B cell (primary cell): ENCODE measurements at regions not wholly inside any gene's neighbourhood (a gene's known extent, or its start where the extent isn't known, plus 50 kb on each side); places are given as distances from the start of the nearest gene placed in this dataset.

ENCODE experiments used
- ATAC-seq: fragments of 200-7000 bp; cut with Tn5 transposase; one replicate; pipeline ENCODE4 v1.10.0; 2021; ENCODE audit warnings: low read depth, mild to moderate bottlenecking, moderate number of reproducible peaks, moderate library complexity
- CTCF ChIA-PET: fragments of 350-600 bp; sonication (Branson Sonifier 250); formaldehyde crosslinking; loops from one replicate; lab custom pipeline; 2021; ENCODE audit warnings: antibody characterized with exemption, inconsistent platforms; lab: Charles Lee
- POLR2A ChIA-PET: fragments of 350-600 bp; sonication (Branson Sonifier 250); formaldehyde crosslinking; loops from one replicate; lab custom pipeline; 2021; ENCODE audit warnings: antibody characterized with exemption; lab: Charles Lee
- DNase-seq: peaks from one replicate; pipeline ENCODE4 v3.0.0; 2013
- H2AFZ ChIP-seq: 2 replicates; pipeline ENCODE4 v1.6.1; 2012; ENCODE audit warnings: mild to moderate bottlenecking, low read depth, low read length; ENCODE audit not compliant: insufficient read depth, poor library complexity, severe bottlenecking
- H3K27ac ChIP-seq, 2 donors: 1 replicate in 1 of 2; 2 replicates in 1 of 2; pipeline ENCODE4 v1.5.1; 2012 to 2013; ENCODE audit warnings: low read length in 2 of 2, mild to moderate bottlenecking in 2 of 2, moderate library complexity in 1 of 2
- H3K27me3 ChIP-seq, 4 experiments: fragments of 200-600 bp in 1 of 4; sonication (generic) in 1 of 4; replicated peaks in 1 of 4; 1 replicate in 2 of 4; 2 replicates in 2 of 4; pipeline versions ENCODE4 v1.6.1 to v1.7.0; 2013 to 2016; ENCODE audit warnings: low read length in 3 of 4, mild to moderate bottlenecking in 2 of 4, mixed read lengths in 1 of 4, moderate library complexity in 1 of 4; ENCODE audit not compliant: insufficient read depth in 4 of 4, control insufficient read depth in 3 of 4; ENCODE audit errors: control extremely low read depth in 1 of 4
- H3K36me3 ChIP-seq, 2 experiments: replicated peaks in 1 of 2; 1 replicate in 1 of 2; 2 replicates in 1 of 2; pipeline versions ENCODE4 v1.6.1 to v1.7.1; 2013; ENCODE audit warnings: low read length in 1 of 2; ENCODE audit not compliant: insufficient read depth in 2 of 2, control insufficient read depth in 1 of 2; ENCODE audit errors: control extremely low read depth in 1 of 2, extremely low read depth in 1 of 2
- H3K4me1 ChIP-seq, 2 donors: fragments of 200-600 bp in 1 of 2; sonication (generic) in 1 of 2; 1 replicate in 1 of 2; 2 replicates in 1 of 2; pipeline versions ENCODE4 v1.5.1 to v1.6.1; 2013 to 2017; ENCODE audit warnings: low read length in 2 of 2; ENCODE audit not compliant: control insufficient read depth in 2 of 2, insufficient read depth in 2 of 2
- H3K4me2 ChIP-seq: replicated peaks from 2 replicates; pipeline ENCODE3; 2012; ENCODE audit warnings: mild to moderate bottlenecking, low read depth, low read length; ENCODE audit not compliant: poor library complexity, severe bottlenecking
- H3K4me3 ChIP-seq, 5 experiments: fragments of 200-600 bp in 1 of 5; sonication (generic) in 1 of 5; 1 replicate in 3 of 5; 2 replicates in 2 of 5; pipeline versions ENCODE4 v1.5.1 to v1.7.0; 2011 to 2016; ENCODE audit warnings: low read length in 4 of 5, mild to moderate bottlenecking in 4 of 5, low read depth in 2 of 5, control low read depth in 1 of 5, moderate library complexity in 1 of 5; ENCODE audit not compliant: insufficient read depth in 1 of 5; ENCODE audit errors: control extremely low read depth in 1 of 5, extremely low read depth in 1 of 5
- H3K79me2 ChIP-seq: fragments of 200-600 bp; sonication (generic); one replicate; pipeline ENCODE4 v1.6.0; 2016; ENCODE audit warnings: low read length; ENCODE audit not compliant: control insufficient read depth, insufficient read depth
- H3K9ac ChIP-seq: fragments of 200-600 bp; sonication (generic); 2 replicates; pipeline ENCODE4 v1.6.1; 2017; ENCODE audit warnings: mild to moderate bottlenecking, low read length, moderate library complexity
- H3K9me3 ChIP-seq, 3 donors: one replicate each; pipeline versions ENCODE4 v1.6.1 to v1.7.1; 2013; ENCODE audit warnings: low read length in 2 of 3; ENCODE audit not compliant: control insufficient read depth in 2 of 3, insufficient read depth in 1 of 3; ENCODE audit errors: control extremely low read depth in 1 of 3
- H4K20me1 ChIP-seq: 2 replicates; pipeline ENCODE4 v1.6.0; 2012; ENCODE audit warnings: mild to moderate bottlenecking, low read length; ENCODE audit not compliant: insufficient read depth, control insufficient read depth, poor library complexity, severe bottlenecking
- H3K27ac Mint-ChIP-seq: one replicate; pipeline ENCODE4 v1.8.0; 2021; ENCODE audit warnings: mixed read lengths
- H3K27me3 Mint-ChIP-seq: one replicate; pipeline ENCODE4 v1.8.0; 2021; ENCODE audit warnings: mixed read lengths
- H3K4me1 Mint-ChIP-seq: one replicate; pipeline ENCODE4 v1.8.0; 2021; ENCODE audit warnings: mixed read lengths
- H3K4me3 Mint-ChIP-seq: one replicate; pipeline ENCODE4 v1.8.0; 2021; ENCODE audit warnings: mixed read lengths
- H3K9me3 Mint-ChIP-seq: one replicate; pipeline ENCODE4 v1.8.0; 2022; ENCODE audit warnings: mixed read lengths; ENCODE audit not compliant: insufficient read depth
- EZH2 ChIP-seq: IDR thresholded peaks from 2 replicates; pipeline ENCODE4 v1.6.1; 2012; ENCODE audit warnings: borderline replicate concordance, low read depth, mild to moderate bottlenecking, moderate library complexity, low read length; ENCODE audit not compliant: insufficient read depth, poor library complexity, severe bottlenecking
- WGBS: methylation state at CpG from one replicate; pipeline ENCODE4 v1.1.5; 2013; ENCODE audit warnings: missing lambda C conversion rate; ENCODE audit not compliant: insufficient coverage; 5-methylcytosine and 5-hydroxymethylcytosine counted together
- intact Hi-C: fragments of 100-400 bp; cut with micrococcal nuclease; formaldehyde crosslinking; loops from one replicate; pipeline ENCODE4 v1.10.0; 2022
- TF ChIP-seq, protein P1 (sequence below): fragments of 200-600 bp; IDR thresholded peaks from one replicate; pipeline ENCODE4 v1.8.0; 2022; ENCODE audit warnings: antibody characterized with exemption, mild to moderate bottlenecking

DNA sequence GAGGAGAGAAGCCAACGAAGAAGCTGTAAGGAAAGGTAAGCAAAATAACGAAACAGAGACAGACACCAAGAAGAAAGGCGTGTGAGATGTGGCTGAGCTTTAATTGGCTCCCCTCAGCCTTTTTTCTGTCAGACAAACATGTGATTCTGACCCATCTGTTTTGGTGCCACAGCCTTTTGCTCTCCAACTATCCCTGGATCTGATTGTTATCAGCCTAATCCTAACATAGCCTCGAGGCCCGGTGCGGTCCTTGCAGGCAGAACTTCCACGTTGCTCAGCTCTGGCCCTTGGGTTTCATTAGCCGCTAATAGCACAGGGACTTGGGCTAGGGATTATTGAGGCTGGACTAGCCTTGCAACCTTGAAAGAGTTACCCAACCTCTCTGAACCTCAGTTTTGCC, 57.9 kb upstream of the CACNA2D3 start:
- 92% methylated on average over 5 of the region's 8 CpGs for WGBS
- H3K9ac ChIP-seq: no peak overlapping the region
- H3K4me3 ChIP-seq: no peak overlapping the region
- Mint-ChIP-seq H3K27ac (no peak overlapping the region), H3K9me3 (no peaks in the 10 kb centered on the region), H3K4me1 (no peaks in the 10 kb centered on the region), H3K4me3 (no peak overlapping the region), H3K27me3 (peaks cover 8% of the 10 kb centered on the region)
- no peak overlapping the region for H3K4me2 ChIP-seq
- intact Hi-C loops: no loop called here
- no peak for DNase-seq
- peaks cover 0 to 4% (median 1%) of the 10 kb centered on the region in 4 experiments for H3K27me3 ChIP-seq
- no peak overlapping the region for H2AFZ ChIP-seq
- no peak for ATAC-seq
- no peak for TF ChIP-seq EZH2
- TF ChIP-seq, protein P1, sequence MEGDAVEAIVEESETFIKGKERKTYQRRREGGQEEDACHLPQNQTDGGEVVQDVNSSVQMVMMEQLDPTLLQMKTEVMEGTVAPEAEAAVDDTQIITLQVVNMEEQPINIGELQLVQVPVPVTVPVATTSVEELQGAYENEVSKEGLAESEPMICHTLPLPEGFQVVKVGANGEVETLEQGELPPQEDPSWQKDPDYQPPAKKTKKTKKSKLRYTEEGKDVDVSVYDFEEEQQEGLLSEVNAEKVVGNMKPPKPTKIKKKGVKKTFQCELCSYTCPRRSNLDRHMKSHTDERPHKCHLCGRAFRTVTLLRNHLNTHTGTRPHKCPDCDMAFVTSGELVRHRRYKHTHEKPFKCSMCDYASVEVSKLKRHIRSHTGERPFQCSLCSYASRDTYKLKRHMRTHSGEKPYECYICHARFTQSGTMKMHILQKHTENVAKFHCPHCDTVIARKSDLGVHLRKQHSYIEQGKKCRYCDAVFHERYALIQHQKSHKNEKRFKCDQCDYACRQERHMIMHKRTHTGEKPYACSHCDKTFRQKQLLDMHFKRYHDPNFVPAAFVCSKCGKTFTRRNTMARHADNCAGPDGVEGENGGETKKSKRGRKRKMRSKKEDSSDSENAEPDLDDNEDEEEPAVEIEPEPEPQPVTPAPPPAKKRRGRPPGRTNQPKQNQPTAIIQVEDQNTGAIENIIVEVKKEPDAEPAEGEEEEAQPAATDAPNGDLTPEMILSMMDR: no peak
- H3K36me3 ChIP-seq: no peaks in the 10 kb centered on the region
- H3K9me3 ChIP-seq: peaks cover 0 to 11% (median 1%) of the 10 kb centered on the region in 3 donors
- no peak overlapping the region for H3K27ac ChIP-seq
- H4K20me1 ChIP-seq: no peaks in the 10 kb centered on the region
- no peaks in the 10 kb centered on the region for H3K79me2 ChIP-seq
- CTCF ChIA-PET: no interaction called here
- POLR2A ChIA-PET: no interaction called here
- H3K4me1 ChIP-seq: no peaks in the 10 kb centered on the region

DNA sequence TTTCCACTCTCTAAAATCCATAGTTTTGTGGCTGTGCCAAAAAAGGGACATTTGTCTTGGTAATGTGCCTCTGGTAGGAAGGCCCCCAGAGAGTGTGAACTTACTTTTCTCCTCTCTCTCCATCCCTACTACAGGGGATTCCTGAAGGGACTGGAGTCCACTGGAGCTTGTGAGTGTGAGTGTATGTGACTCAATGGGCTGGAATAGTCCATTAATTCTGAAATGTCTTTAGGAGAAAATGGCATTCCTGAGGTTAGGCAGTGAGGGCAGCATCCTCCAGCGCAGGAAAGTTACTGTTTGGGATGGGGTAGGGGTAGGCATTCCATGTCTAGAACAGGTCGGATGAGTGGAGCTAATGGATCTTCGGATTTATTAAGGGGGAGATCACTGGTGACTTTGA, 59.8 kb upstream of the CACNA2D3 start:
- intact Hi-C loops: no loop called here
- WGBS: 84% methylated on average over 3 of the region's 3 CpGs
- no peak for DNase-seq
- no peaks in the 10 kb centered on the region for H3K79me2 ChIP-seq
- peaks cover 0 to 3% (median 0%) of the 10 kb centered on the region in 3 donors for H3K9me3 ChIP-seq
- no peaks in the 10 kb centered on the region for H3K36me3 ChIP-seq
- Mint-ChIP-seq H3K27ac (no peak overlapping the region), H3K27me3 (peaks cover 8% of the 10 kb centered on the region), H3K9me3 (no peaks in the 10 kb centered on the region), H3K4me3 (no peak overlapping the region), H3K4me1 (no peaks in the 10 kb centered on the region)
- H3K4me1 ChIP-seq: no peaks in the 10 kb centered on the region
- H3K27ac ChIP-seq: no peak overlapping the region
- TF ChIP-seq, protein P1: no peak
- no peak for TF ChIP-seq EZH2
- ChIA-PET CTCF (no interaction called here), POLR2A (no interaction called here)
- no peak for ATAC-seq
- no peak overlapping the region for H3K9ac ChIP-seq
- no peak overlapping the region for H2AFZ ChIP-seq
- peaks cover 0 to 4% (median 1%) of the 10 kb centered on the region in 4 experiments for H3K27me3 ChIP-seq
- H3K4me3 ChIP-seq: no peak overlapping the region
- H3K4me2 ChIP-seq: no peak overlapping the region
- no peaks in the 10 kb centered on the region for H4K20me1 ChIP-seq
